ENCODE measurements at regions not wholly inside any gene's neighbourhood (a gene's known extent, or its start where the extent isn't known, plus 50 kb on each side); places are given as distances from the start of the nearest gene placed in this dataset.

DNA sequence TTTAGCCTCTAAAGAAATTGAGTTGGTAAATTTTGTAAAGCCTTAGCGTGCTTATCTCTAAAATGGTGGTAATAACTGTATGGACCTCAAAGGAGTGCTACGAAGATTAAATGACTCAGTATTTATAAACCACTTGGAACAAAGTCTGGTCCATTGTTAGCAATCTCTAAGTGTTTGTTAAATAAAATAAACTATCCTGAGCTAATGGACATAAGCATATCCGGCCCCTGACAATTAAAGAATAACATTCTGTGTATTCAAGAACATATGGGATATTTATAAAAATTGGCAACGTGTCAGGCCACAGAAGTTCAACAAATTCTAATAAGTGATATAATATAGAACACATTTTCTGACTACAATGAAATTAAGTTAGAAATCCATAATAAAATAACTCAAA, 71.0 kb downstream of the MYEOV start:
- no peak overlapping the region for H3K27ac ChIP-seq (ENCODE audit: low read depth in 1 of 2, low read length in 2 of 2)
- H3K4me3 ChIP-seq (ENCODE audit: low read length), result no peak overlapping the region
- H3K27ac Mint-ChIP-seq, result no peak overlapping the region
- H3K36me3 Mint-ChIP-seq (ENCODE audit: low read depth), result no peaks in the 10 kb centered on the region
- DNase-seq, result no peak
- ATAC-seq (ENCODE audit: poor library complexity), result no peak
- CTCF ChIA-PET, result no interaction called here
- H3K36me3 ChIP-seq (ENCODE audit: insufficient read depth, low read length), result no peaks in the 10 kb centered on the region
- H3K4me3 Mint-ChIP-seq, result no peak overlapping the region
- H3K9me3 ChIP-seq (ENCODE audit: control insufficient read depth in 1 of 2, insufficient read depth in 1 of 2, low read length in 2 of 2), result peaks cover under 1 to 2% of the 10 kb centered on the region in 2 experiments
- no peaks in the 10 kb centered on the region for H3K27me3 Mint-ChIP-seq
- no peaks in the 10 kb centered on the region for H3K4me1 ChIP-seq (ENCODE audit: insufficient read depth, low read length)
- POLR2A ChIA-PET, result no interaction called here
- no peaks in the 10 kb centered on the region for H3K27me3 ChIP-seq (ENCODE audit: control insufficient read depth in 1 of 2, insufficient read depth in 2 of 2, low read length in 2 of 2)
- no peaks in the 10 kb centered on the region for H3K4me1 Mint-ChIP-seq (ENCODE audit: low read depth)
- peaks cover 2% of the 10 kb centered on the region for H3K9me3 Mint-ChIP-seq
- intact Hi-C loops (cut with DNase I, micrococcal nuclease), result no loop called here
- TF ChIP-seq, protein P1, sequence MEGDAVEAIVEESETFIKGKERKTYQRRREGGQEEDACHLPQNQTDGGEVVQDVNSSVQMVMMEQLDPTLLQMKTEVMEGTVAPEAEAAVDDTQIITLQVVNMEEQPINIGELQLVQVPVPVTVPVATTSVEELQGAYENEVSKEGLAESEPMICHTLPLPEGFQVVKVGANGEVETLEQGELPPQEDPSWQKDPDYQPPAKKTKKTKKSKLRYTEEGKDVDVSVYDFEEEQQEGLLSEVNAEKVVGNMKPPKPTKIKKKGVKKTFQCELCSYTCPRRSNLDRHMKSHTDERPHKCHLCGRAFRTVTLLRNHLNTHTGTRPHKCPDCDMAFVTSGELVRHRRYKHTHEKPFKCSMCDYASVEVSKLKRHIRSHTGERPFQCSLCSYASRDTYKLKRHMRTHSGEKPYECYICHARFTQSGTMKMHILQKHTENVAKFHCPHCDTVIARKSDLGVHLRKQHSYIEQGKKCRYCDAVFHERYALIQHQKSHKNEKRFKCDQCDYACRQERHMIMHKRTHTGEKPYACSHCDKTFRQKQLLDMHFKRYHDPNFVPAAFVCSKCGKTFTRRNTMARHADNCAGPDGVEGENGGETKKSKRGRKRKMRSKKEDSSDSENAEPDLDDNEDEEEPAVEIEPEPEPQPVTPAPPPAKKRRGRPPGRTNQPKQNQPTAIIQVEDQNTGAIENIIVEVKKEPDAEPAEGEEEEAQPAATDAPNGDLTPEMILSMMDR (IDR thresholded peaks at IDR 0.05), result no peak

DNA sequence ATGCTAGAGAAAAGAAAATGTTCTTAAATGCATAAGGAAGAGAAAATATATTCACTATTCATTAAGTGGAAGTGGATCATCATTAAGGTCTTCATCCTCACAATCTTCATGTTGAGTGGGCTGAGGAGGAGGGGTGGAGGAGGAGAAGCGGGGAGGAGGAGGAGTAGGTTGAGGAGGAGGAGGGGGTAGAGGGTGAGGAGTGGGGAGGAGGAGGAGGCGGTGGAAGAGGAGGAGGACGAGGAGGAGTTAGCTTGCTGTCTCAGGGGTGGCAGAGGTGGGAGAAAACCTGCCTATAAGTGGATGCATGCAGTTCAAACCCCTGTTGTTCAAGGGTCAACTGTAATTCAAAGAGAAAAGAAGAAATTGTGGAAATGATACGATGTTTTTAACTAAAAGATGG, 71.6 kb downstream of the MYEOV start:
- no peaks in the 10 kb centered on the region for H3K36me3 ChIP-seq (ENCODE audit: insufficient read depth, low read length)
- H3K4me1 ChIP-seq (ENCODE audit: insufficient read depth, low read length), result no peaks in the 10 kb centered on the region
- no peak overlapping the region for H3K27ac ChIP-seq (ENCODE audit: low read depth in 1 of 2, low read length in 2 of 2)
- H3K27me3 Mint-ChIP-seq, result no peaks in the 10 kb centered on the region
- no peak overlapping the region for H3K4me3 ChIP-seq (ENCODE audit: low read length)
- intact Hi-C loops (cut with DNase I, micrococcal nuclease), result no loop called here
- POLR2A ChIA-PET, result no interaction called here
- no peak overlapping the region for H3K4me3 Mint-ChIP-seq
- H3K27ac Mint-ChIP-seq, result no peak overlapping the region
- DNase-seq (no peak), ATAC-seq (ENCODE audit: poor library complexity) (no peak)
- H3K9me3 ChIP-seq (ENCODE audit: control insufficient read depth in 1 of 2, insufficient read depth in 1 of 2, low read length in 2 of 2), result no peaks in the 10 kb centered on the region
- no peaks in the 10 kb centered on the region for H3K4me1 Mint-ChIP-seq (ENCODE audit: low read depth)
- H3K9me3 Mint-ChIP-seq, result peaks cover 2% of the 10 kb centered on the region
- no peaks in the 10 kb centered on the region for H3K27me3 ChIP-seq (ENCODE audit: control insufficient read depth in 1 of 2, insufficient read depth in 2 of 2, low read length in 2 of 2)
- no peaks in the 10 kb centered on the region for H3K36me3 Mint-ChIP-seq (ENCODE audit: low read depth)
- TF ChIP-seq, protein P1 (IDR thresholded peaks at IDR 0.05), result no peak
- CTCF ChIA-PET, result interaction anchor here (0.7 kb wide), 1 partner anchor 27 kb away, joined by 4 read pairs; no protein-coding TSS in a partner anchor

DNA sequence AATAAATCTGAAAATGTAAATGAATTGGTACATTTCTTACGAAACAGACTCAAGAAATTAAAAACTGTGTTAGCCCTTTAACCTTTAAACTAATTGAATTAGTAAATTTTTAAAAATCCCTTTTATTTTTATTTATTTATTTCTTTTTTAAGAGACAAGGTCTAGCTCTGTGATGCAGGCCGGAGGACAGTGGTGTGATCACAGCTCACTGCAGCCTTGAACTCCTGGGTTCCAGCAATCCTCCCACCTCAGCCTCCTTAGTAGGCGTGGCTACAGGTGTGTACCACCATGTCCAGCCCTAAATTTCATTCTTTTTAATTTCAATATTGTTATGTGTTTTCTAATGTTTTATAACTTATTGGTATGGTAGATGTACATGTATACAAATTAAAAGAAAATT, 72.6 kb downstream of the MYEOV start:
- no peaks in the 10 kb centered on the region for H3K9me3 ChIP-seq (ENCODE audit: control insufficient read depth in 1 of 2, insufficient read depth in 1 of 2, low read length in 2 of 2)
- no peaks in the 10 kb centered on the region for H3K36me3 Mint-ChIP-seq (ENCODE audit: low read depth)
- H3K27ac ChIP-seq (ENCODE audit: low read depth in 1 of 2, low read length in 2 of 2), result no peak overlapping the region
- H3K27me3 Mint-ChIP-seq, result no peaks in the 10 kb centered on the region
- H3K9me3 Mint-ChIP-seq, result peaks cover 2% of the 10 kb centered on the region
- intact Hi-C loops (cut with DNase I, micrococcal nuclease), result no loop called here
- H3K27me3 ChIP-seq (ENCODE audit: control insufficient read depth in 1 of 2, insufficient read depth in 2 of 2, low read length in 2 of 2), result no peaks in the 10 kb centered on the region
- no peaks in the 10 kb centered on the region for H3K4me1 ChIP-seq (ENCODE audit: insufficient read depth, low read length)
- H3K4me3 Mint-ChIP-seq, result no peak overlapping the region
- no peak overlapping the region for H3K4me3 ChIP-seq (ENCODE audit: low read length)
- H3K36me3 ChIP-seq (ENCODE audit: insufficient read depth, low read length), result no peaks in the 10 kb centered on the region
- ChIA-PET CTCF (no interaction called here), POLR2A (interaction anchor here (1.3 kb wide), 1 partner anchor 19 kb away, joined by 3 read pairs; no protein-coding TSS in a partner anchor)
- H3K27ac Mint-ChIP-seq, result no peak overlapping the region
- no peaks in the 10 kb centered on the region for H3K4me1 Mint-ChIP-seq (ENCODE audit: low read depth)
- ATAC-seq (ENCODE audit: poor library complexity) (no peak), DNase-seq (no peak)
- TF ChIP-seq, protein P1 (IDR thresholded peaks at IDR 0.05), result no peak
